Glomerular visceral epithelial cell (primary cell): ENCODE measurements at regions not wholly inside any gene's neighbourhood (a gene's known extent, or its start where the extent isn't known, plus 50 kb on each side); places are given as distances from the start of the nearest gene placed in this dataset.
A peak's percentile ranks its signal among the peaks of the same experiment; 100 is the strongest.
"Not testable (repeated sequence)": the region's sequence is repeated elsewhere in the genome, so short reads cannot be mapped to it uniquely, and the experiment has no call there.

Experiments used
- DNase-seq: peaks from one replicate; pipeline ENCODE4 v3.0.0-alpha.2; 2016; ENCODE audit errors: extremely low spot score

GRCh38 chr5:52255308-52255707 is 532.4 kb upstream of the ITGA1 start:
- no peak for DNase-seq

- DNase-seq: no peak
These were observed 524.9 kb upstream of the ITGA1 start for GRCh38 chr5:52262844-52263243.

- no peak for DNase-seq
These were observed 518.3 kb upstream of the ITGA1 start for GRCh38 chr5:52269401-52269800.

- no peak for DNase-seq
These were observed 517.9 kb upstream of the ITGA1 start for GRCh38 chr5:52269859-52270258.

- DNase-seq: no peak
These were observed 512.1 kb upstream of the ITGA1 start for GRCh38 chr5:52275639-52276038.

GRCh38 chr5:52277101-52277500 is 510.6 kb upstream of the ITGA1 start:
- DNase-seq: no peak

GRCh38 chr5:52282647-52283046 is 505.1 kb upstream of the ITGA1 start:
- DNase-seq: no peak

- DNase-seq: peak; percentile 20
These were observed 504.5 kb upstream of the ITGA1 start for GRCh38 chr5:52283221-52283620.

- no peak for DNase-seq
These were observed 486.9 kb upstream of the ITGA1 start for GRCh38 chr5:52300703-52301372.

- not testable (repeated sequence) for DNase-seq
These were observed 482.9 kb upstream of the ITGA1 start for GRCh38 chr5:52304816-52305215.

GRCh38 chr5:52328220-52328806 is 459.4 kb upstream of the ITGA1 start:
- no peak for DNase-seq

- no peak for DNase-seq
These were observed 456.0 kb upstream of the ITGA1 start for GRCh38 chr5:52331725-52332124.

GRCh38 chr5:52334367-52334766 is 453.3 kb upstream of the ITGA1 start:
- no peak for DNase-seq

GRCh38 chr5:52339285-52339684 is 448.4 kb upstream of the ITGA1 start:
- DNase-seq: no peak

GRCh38 chr5:52342361-52342760 is 445.4 kb upstream of the ITGA1 start:
- no peak for DNase-seq

- peak; percentile 17 for DNase-seq
These were observed 431.3 kb upstream of the ITGA1 start for GRCh38 chr5:52356311-52356918.

- DNase-seq: no peak
These were observed 428.5 kb upstream of the ITGA1 start for GRCh38 chr5:52359261-52359660.

GRCh38 chr5:52360985-52361384 is 426.7 kb upstream of the ITGA1 start:
- DNase-seq: no peak

- DNase-seq: no peak
These were observed 413.4 kb upstream of the ITGA1 start for GRCh38 chr5:52374286-52374685.

GRCh38 chr5:52375969-52376368 is 411.7 kb upstream of the ITGA1 start:
- no peak for DNase-seq

GRCh38 chr5:52376592-52376991 is 411.1 kb upstream of the ITGA1 start:
- DNase-seq: no peak

GRCh38 chr5:52378237-52378636 is 409.5 kb upstream of the ITGA1 start:
- DNase-seq: no peak

GRCh38 chr5:52388349-52388748 is 399.4 kb upstream of the ITGA1 start:
- no peak for DNase-seq
